Omental fat pad (tissue), 3 donors: ENCODE measurements at regions not wholly inside any gene's neighbourhood (a gene's known extent, or its start where the extent isn't known, plus 50 kb on each side); places are given as distances from the start of the nearest gene placed in this dataset.

Source experiments
- ATAC-seq: fragments of 150-250 bp; one replicate; pipeline ENCODE4 v1.9.1; 2016; ENCODE audit warnings: mild to moderate bottlenecking, moderate library complexity; ENCODE audit not compliant: low FRiP score
- DNase-seq: peaks from one replicate; pipeline ENCODE4 v3.0.0-alpha.2; 2019; ENCODE audit warnings: low spot score
- TF ChIP-seq, protein P1 (sequence below), 3 donors: fragments of 450-650 bp; IDR thresholded peaks; one replicate each; pipeline ENCODE4 v1.5.1; 2016 to 2017; ENCODE audit warnings: antibody characterized with exemption in 3 of 3, mild to moderate bottlenecking in 3 of 3, moderate library complexity in 2 of 3

GRCh38 chr4:36568575-36568974 lies 287.2 kb downstream of the DTHD1 start:
- ATAC-seq (no peak), DNase-seq (no peak)
- TF ChIP-seq, protein P1, sequence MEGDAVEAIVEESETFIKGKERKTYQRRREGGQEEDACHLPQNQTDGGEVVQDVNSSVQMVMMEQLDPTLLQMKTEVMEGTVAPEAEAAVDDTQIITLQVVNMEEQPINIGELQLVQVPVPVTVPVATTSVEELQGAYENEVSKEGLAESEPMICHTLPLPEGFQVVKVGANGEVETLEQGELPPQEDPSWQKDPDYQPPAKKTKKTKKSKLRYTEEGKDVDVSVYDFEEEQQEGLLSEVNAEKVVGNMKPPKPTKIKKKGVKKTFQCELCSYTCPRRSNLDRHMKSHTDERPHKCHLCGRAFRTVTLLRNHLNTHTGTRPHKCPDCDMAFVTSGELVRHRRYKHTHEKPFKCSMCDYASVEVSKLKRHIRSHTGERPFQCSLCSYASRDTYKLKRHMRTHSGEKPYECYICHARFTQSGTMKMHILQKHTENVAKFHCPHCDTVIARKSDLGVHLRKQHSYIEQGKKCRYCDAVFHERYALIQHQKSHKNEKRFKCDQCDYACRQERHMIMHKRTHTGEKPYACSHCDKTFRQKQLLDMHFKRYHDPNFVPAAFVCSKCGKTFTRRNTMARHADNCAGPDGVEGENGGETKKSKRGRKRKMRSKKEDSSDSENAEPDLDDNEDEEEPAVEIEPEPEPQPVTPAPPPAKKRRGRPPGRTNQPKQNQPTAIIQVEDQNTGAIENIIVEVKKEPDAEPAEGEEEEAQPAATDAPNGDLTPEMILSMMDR (IDR thresholded peaks at IDR 0.05), result no peak

DNA sequence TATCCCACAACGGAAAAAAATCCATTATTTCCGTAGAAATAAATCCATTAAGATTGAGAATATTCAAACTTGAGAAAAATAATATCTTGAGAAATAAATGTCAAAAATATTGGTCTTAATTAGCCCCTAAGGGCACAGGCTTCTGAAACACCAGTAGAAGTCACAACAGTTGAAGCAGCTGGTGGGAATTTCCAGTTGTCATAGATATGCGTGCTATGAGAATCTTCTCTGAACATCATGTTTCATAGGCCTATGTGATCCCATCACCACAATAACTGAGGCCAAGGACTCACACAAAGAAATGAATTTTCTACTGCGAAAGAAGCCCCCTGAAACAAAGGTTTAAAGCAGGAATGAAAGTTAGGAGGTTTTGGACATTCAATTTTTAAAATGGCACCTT lies 292.0 kb downstream of the DTHD1 start:
- no peak for ATAC-seq
- DNase-seq, result no peak
- TF ChIP-seq, protein P1 (IDR thresholded peaks at IDR 0.05), result no peak

DNA sequence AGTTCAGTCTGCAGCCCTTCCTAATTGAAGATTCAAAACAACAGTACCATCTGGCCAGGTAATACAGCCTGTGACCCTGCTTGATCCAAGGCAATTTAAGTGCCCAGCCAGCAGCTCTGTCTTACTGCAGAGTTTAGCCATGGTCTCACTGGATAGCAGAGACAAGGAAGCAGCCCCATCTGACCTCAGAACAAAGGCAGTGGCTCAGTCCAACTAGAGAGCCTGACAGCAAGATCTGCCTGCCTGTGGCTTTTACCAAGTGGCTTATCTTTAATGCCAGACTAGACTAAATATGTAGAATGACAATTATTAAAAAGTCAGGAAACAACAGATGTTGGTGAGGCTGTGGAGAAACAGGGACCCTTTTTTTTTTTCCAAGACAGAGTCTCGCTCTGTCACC lies 293.4 kb downstream of the DTHD1 start:
- DNase-seq, result no peak
- TF ChIP-seq, protein P1 (IDR thresholded peaks at IDR 0.05), result no peak
- ATAC-seq, result no peak

DNA sequence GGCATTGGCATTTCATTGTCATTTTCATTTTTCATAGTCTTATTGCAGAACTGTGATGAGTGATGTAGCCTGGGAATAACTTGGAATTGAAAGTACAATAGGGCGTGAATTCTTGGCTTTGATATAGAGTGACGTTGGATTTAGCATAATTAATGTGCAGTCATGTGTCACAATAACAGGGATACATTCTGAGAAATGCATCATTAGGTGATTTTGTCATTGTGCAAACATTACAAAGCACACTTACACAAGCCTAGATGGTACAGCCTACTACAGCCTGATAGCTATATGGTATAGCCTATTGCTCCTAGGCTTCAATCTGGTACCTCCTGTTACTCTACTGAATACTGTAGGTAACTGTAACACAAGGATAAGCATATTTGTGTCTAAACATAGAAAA lies 300.8 kb downstream of the DTHD1 start:
- ATAC-seq (no peak), DNase-seq (no peak)
- TF ChIP-seq, protein P1 (IDR thresholded peaks at IDR 0.05), result no peak

- TF ChIP-seq, protein P1 (IDR thresholded peaks at IDR 0.05), result no peak
- DNase-seq, result no peak
- ATAC-seq, result no peak
Measured at GRCh38 chr4:36587909-36588472, 306.6 kb downstream of the DTHD1 start.

- TF ChIP-seq, protein P1 (IDR thresholded peaks at IDR 0.05), result no peak
- DNase-seq (no peak), ATAC-seq (no peak)
Measured at GRCh38 chr4:36590343-36590742, 308.9 kb downstream of the DTHD1 start.

DNA sequence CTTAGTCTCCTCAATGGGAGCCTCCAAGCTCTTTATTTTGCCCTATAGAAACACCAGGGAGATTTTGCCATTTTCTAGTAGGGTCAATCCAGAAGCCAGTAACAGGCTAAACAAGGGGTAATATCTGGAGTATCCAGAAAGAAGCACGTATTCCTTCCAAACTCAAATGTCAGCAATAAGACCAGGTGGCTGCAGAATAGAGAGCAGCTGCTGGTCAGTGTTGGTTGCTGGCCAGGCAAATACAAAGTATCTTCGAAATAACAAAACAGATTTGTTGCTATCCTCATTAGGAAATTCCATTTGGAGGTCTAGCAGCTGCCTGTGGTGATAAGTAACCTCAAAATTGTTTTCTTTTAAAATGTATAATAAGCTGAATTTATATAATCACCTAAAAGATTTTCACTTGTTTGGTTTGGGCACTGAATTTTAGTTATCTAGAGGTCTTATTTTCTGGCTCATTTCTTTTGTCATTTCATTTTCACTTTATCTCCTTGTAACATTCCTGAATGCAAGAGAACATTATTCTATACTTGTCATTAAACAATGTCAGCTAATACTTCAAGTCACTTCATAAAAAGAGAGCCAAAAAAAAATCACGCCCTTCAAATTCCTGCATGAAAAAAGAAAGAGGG lies 320.6 kb downstream of the DTHD1 start:
- TF ChIP-seq, protein P1 (IDR thresholded peaks at IDR 0.05), result no peak
- no peak for DNase-seq
- ATAC-seq, result no peak
